GM23338 (cell line): ENCODE measurements at regions not wholly inside any gene's neighbourhood (a gene's known extent, or its start where the extent isn't known, plus 50 kb on each side); places are given as distances from the start of the nearest gene placed in this dataset.

ENCODE experiments used
- ATAC-seq: fragments of 200-7000 bp; cut with Tn5 transposase; 3 replicates; pipeline ENCODE4 v1.9.1; 2020
- DNase-seq: peaks from one replicate; pipeline ENCODE4 v3.0.0-alpha.2; 2015; ENCODE audit warnings: low spot score
- H2AFZ ChIP-seq: fragments of 200-600 bp; sonication (generic); 2 replicates; pipeline ENCODE4 v1.8.0; 2016; ENCODE audit warnings: antibody characterized with exemption, mild to moderate bottlenecking, moderate library complexity
- H3F3A ChIP-seq: fragments of 200-600 bp; sonication (generic); replicated peaks from 2 replicates; pipeline ENCODE4 v1.8.0; 2017; ENCODE audit warnings: antibody characterized with exemption, mixed run types, low read depth
- H3K27ac ChIP-seq: fragments of 200-600 bp; sonication (generic); 2 replicates; pipeline ENCODE4 v1.6.1; 2016; ENCODE audit warnings: low read depth
- H3K27me3 ChIP-seq: fragments of 200-600 bp; sonication (generic); 2 replicates; pipeline ENCODE4 v1.8.0; 2016; ENCODE audit warnings: mild to moderate bottlenecking, mixed run types, moderate library complexity; ENCODE audit not compliant: insufficient read depth
- H3K36me3 ChIP-seq: fragments of 200-600 bp; sonication (generic); 2 replicates; pipeline ENCODE4 v1.8.0; 2016; ENCODE audit warnings: mild to moderate bottlenecking; ENCODE audit not compliant: insufficient read depth
- H3K4me1 ChIP-seq: fragments of 200-600 bp; sonication (generic); 2 replicates; pipeline ENCODE4 v1.8.0; 2016; ENCODE audit warnings: mild to moderate bottlenecking, moderate library complexity; ENCODE audit not compliant: insufficient read depth
- H3K4me2 ChIP-seq: fragments of 200-600 bp; sonication (generic); 2 replicates; pipeline ENCODE4 v1.7.1; 2017; ENCODE audit warnings: mixed run types
- H3K4me3 ChIP-seq: fragments of 200-600 bp; sonication (generic); 2 replicates; pipeline ENCODE4 v1.6.1; 2016; ENCODE audit warnings: mixed run types
- H3K79me2 ChIP-seq: fragments of 200-600 bp; sonication (generic); replicated peaks from 2 replicates; pipeline ENCODE4 v1.8.0; 2017; ENCODE audit warnings: mild to moderate bottlenecking; ENCODE audit not compliant: insufficient read depth
- H3K9me2 ChIP-seq: fragments of 200-600 bp; sonication (generic); 2 replicates; pipeline ENCODE4 v1.8.0; 2017; ENCODE audit not compliant: insufficient read depth
- H4K20me1 ChIP-seq: fragments of 200-600 bp; sonication (generic); replicated peaks from 2 replicates; pipeline ENCODE4 v1.8.0; 2017; ENCODE audit warnings: mild to moderate bottlenecking; ENCODE audit not compliant: insufficient read depth
- H3K27ac Mint-ChIP-seq: 2 replicates; pipeline ENCODE4 v1.8.0; 2020; ENCODE audit warnings: inconsistent platforms, mild to moderate bottlenecking, moderate library complexity, mixed read lengths
- H3K27me3 Mint-ChIP-seq: 3 replicates; pipeline ENCODE4 v1.8.0; 2022; ENCODE audit warnings: low read depth, mild to moderate bottlenecking, moderate library complexity, mixed read lengths, inconsistent platforms; ENCODE audit not compliant: insufficient read depth, poor library complexity
- H3K36me3 Mint-ChIP-seq: 3 replicates; pipeline ENCODE4 v1.8.0; 2021; ENCODE audit warnings: low read depth, mild to moderate bottlenecking, inconsistent platforms, moderate library complexity, mixed read lengths
- H3K4me1 Mint-ChIP-seq: 3 replicates; pipeline ENCODE4 v1.8.0; 2020; ENCODE audit warnings: mild to moderate bottlenecking, inconsistent platforms, mixed read lengths
- H3K4me3 Mint-ChIP-seq: 3 replicates; pipeline ENCODE4 v1.8.0; 2021; ENCODE audit warnings: moderate library complexity, mild to moderate bottlenecking, inconsistent platforms, mixed read lengths
- H3K9me3 Mint-ChIP-seq: 3 replicates; pipeline ENCODE4 v1.8.0; 2020; ENCODE audit warnings: moderate library complexity, mild to moderate bottlenecking, inconsistent platforms, mixed read lengths
- CTCF ChIP-seq, 2 experiments: fragments of 200-600 bp in 1 of 2; sonication (generic) in 1 of 2; conservative IDR thresholded peaks; 2 replicates each; pipeline versions ENCODE4 v1.5.1 to v1.6.1; 2016 to 2017; ENCODE audit warnings: antibody characterized with exemption in 2 of 2, low read depth in 2 of 2, mild to moderate bottlenecking in 2 of 2, moderate library complexity in 1 of 2
- EZH2 ChIP-seq: fragments of 200-600 bp; sonication (generic); IDR thresholded peaks from one replicate; pipeline ENCODE4 v1.8.0; 2017; ENCODE audit warnings: antibody characterized with exemption, mild to moderate bottlenecking, low read depth; ENCODE audit not compliant: unreplicated experiment
- EZH2phosphoT487 ChIP-seq: fragments of 200-600 bp; sonication (generic); IDR thresholded peaks from one replicate; pipeline ENCODE4 v1.8.1; 2018; ENCODE audit warnings: antibody characterized with exemption; ENCODE audit not compliant: unreplicated experiment
- NANOG ChIP-seq: IDR thresholded peaks from 2 replicates; pipeline ENCODE4 v1.6.1; 2016; ENCODE audit warnings: antibody characterized with exemption, borderline replicate concordance
- REST ChIP-seq: IDR thresholded peaks from one replicate; pipeline ENCODE4 v1.6.1; 2018; ENCODE audit warnings: antibody characterized with exemption; ENCODE audit not compliant: unreplicated experiment
- STAT1 ChIP-seq: IDR thresholded peaks from one replicate; pipeline ENCODE4 v1.6.1; 2016; ENCODE audit warnings: antibody characterized with exemption; ENCODE audit not compliant: unreplicated experiment
- ZNF114 ChIP-seq: fragments of 250-450 bp; sonication (Bioruptor Pico); IDR thresholded peaks from 2 replicates; pipeline ENCODE4 v1.5.0; 2020; ENCODE audit warnings: mild to moderate bottlenecking, moderate library complexity
- ZNF331 ChIP-seq: fragments of 250-450 bp; sonication (Bioruptor Pico); IDR thresholded peaks from 2 replicates; pipeline ENCODE4 v1.5.0; 2020; ENCODE audit warnings: low read depth, mild to moderate bottlenecking, moderate library complexity
- ZNF462 ChIP-seq: fragments of 250-450 bp; sonication (Bioruptor Pico); IDR thresholded peaks from 2 replicates; pipeline ENCODE4 v1.5.0; 2020; ENCODE audit warnings: mild to moderate bottlenecking, moderate library complexity
- TF ChIP-seq, protein P1 (sequence below): IDR thresholded peaks from 2 replicates; pipeline ENCODE4 v1.6.1; 2016; ENCODE audit warnings: antibody characterized with exemption

DNA sequence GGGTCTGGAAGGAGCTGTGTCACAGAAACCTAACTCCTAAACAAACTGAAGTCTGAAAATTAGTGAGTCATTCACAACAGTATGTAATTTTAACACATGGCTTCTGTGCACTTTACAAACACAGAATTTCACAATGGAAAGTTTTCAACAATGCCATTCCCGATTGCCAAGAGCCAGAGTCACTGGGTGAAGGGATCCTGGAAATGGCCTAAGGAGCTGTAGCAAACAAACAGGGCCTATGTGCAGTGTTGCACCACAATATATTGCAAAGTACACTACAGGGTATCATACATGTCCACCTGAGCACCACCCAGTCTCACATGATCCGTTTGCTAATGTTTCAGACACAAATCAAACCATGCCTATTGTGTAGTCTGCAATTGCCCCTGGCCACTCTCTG, 184.7 kb upstream of the OTX2 start (continued):
- TF ChIP-seq CTCF (conservative IDR thresholded peaks at IDR 0.05; ENCODE audit: low read depth in 2 of 2) (no peak), ZNF114 (CRISPR knock-in tag) (no peak), EZH2phosphoT487 (no peak), ZNF331 (CRISPR knock-in tag) (no peak)

GRCh38 chr14:56992332-56992820, 182.1 kb upstream of the OTX2 start:
- H3K4me3 ChIP-seq = no peak overlapping the region
- no peaks in the 10 kb centered on the region for H3K79me2 ChIP-seq
- no peak for DNase-seq
- H3K36me3 ChIP-seq = no peaks in the 10 kb centered on the region
- H3K27ac ChIP-seq = no peak overlapping the region
- H3K27me3 Mint-ChIP-seq = peaks cover 7% of the 10 kb centered on the region
- no peaks in the 10 kb centered on the region for H3K9me2 ChIP-seq
- H3K27me3 ChIP-seq = no peaks in the 10 kb centered on the region
- peaks cover 15% of the 10 kb centered on the region for H3K4me1 Mint-ChIP-seq
- H3K36me3 Mint-ChIP-seq = peaks cover 11% of the 10 kb centered on the region; the same call in 2 of the 3 replicates
- H3K4me1 ChIP-seq = peaks cover 16% of the 10 kb centered on the region
- no peaks in the 10 kb centered on the region for H4K20me1 ChIP-seq
- peaks cover 11% of the 10 kb centered on the region for H3K9me3 Mint-ChIP-seq
- H3K4me2 ChIP-seq = no peak overlapping the region
- H3F3A ChIP-seq = no peaks in the 10 kb centered on the region
- ATAC-seq = no peak
- H2AFZ ChIP-seq = 0 out of 2 replicates have a peak overlapping the region, but pooled peaks have one; percentile 56
- no peak overlapping the region for H3K4me3 Mint-ChIP-seq
- H3K27ac Mint-ChIP-seq = no peak overlapping the region
- TF ChIP-seq REST = no peak
- TF ChIP-seq STAT1 = no peak
- no peak for TF ChIP-seq CTCF (conservative IDR thresholded peaks at IDR 0.05; ENCODE audit: low read depth in 2 of 2)
- no peak for TF ChIP-seq NANOG
- no peak for TF ChIP-seq ZNF462 (CRISPR knock-in tag)
- TF ChIP-seq ZNF331 (CRISPR knock-in tag) = no peak
- no peak for TF ChIP-seq EZH2
- TF ChIP-seq, protein P1, sequence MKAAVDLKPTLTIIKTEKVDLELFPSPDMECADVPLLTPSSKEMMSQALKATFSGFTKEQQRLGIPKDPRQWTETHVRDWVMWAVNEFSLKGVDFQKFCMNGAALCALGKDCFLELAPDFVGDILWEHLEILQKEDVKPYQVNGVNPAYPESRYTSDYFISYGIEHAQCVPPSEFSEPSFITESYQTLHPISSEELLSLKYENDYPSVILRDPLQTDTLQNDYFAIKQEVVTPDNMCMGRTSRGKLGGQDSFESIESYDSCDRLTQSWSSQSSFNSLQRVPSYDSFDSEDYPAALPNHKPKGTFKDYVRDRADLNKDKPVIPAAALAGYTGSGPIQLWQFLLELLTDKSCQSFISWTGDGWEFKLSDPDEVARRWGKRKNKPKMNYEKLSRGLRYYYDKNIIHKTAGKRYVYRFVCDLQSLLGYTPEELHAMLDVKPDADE = no peak
